MM.1S (cell line): ENCODE measurements at regions not wholly inside any gene's neighbourhood (a gene's known extent, or its start where the extent isn't known, plus 50 kb on each side); places are given as distances from the start of the nearest gene placed in this dataset.
"Not testable (repeated sequence)": the region's sequence is repeated elsewhere in the genome, so short reads cannot be mapped to it uniquely, and the experiment has no call there.

ENCODE experiments used
- DNase-seq: peaks from one replicate; pipeline ENCODE4 v3.0.0-alpha.2; 2015
- H2AFZ ChIP-seq: fragments of 300-600 bp; sonication (generic); 2 replicates; pipeline ENCODE4 v1.6.0; 2016; ENCODE audit warnings: antibody characterized with exemption, low read length
- H3F3A ChIP-seq: fragments of 300-600 bp; sonication (generic); 2 replicates; pipeline ENCODE4 v1.6.1; 2016; ENCODE audit warnings: mild to moderate bottlenecking, antibody characterized with exemption, low read length, moderate library complexity, mixed read lengths; ENCODE audit not compliant: insufficient read depth
- H3K27ac ChIP-seq: fragments of 300-600 bp; sonication (generic); 2 replicates; pipeline ENCODE4 v1.5.1; 2016; ENCODE audit warnings: mild to moderate bottlenecking, low read length
- H3K27me3 ChIP-seq: fragments of 300-600 bp; sonication (generic); replicated peaks from 2 replicates; pipeline ENCODE4 v1.6.0; 2016; ENCODE audit warnings: low read length; ENCODE audit not compliant: insufficient read depth
- H3K36me3 ChIP-seq: fragments of 300-600 bp; sonication (generic); replicated peaks from 2 replicates; pipeline ENCODE4 v1.6.1; 2016; ENCODE audit warnings: mild to moderate bottlenecking, low read length, mixed read lengths; ENCODE audit not compliant: insufficient read depth
- H3K4me1 ChIP-seq: fragments of 300-600 bp; sonication (generic); 2 replicates; pipeline ENCODE4 v1.6.1; 2016; ENCODE audit warnings: low read length, mixed read lengths
- H3K4me2 ChIP-seq: fragments of 300-600 bp; sonication (generic); 2 replicates; pipeline ENCODE4 v1.6.0; 2016; ENCODE audit warnings: low read depth, low read length
- H3K4me3 ChIP-seq: fragments of 300-600 bp; sonication (generic); 2 replicates; pipeline ENCODE4 v1.5.1; 2016; ENCODE audit warnings: low read length, mixed read lengths
- H3K79me2 ChIP-seq: fragments of 300-600 bp; sonication (generic); 2 replicates; pipeline ENCODE4 v1.6.1; 2016; ENCODE audit warnings: mixed run types, low read length, mixed read lengths
- H3K9ac ChIP-seq: fragments of 300-600 bp; sonication (generic); 2 replicates; pipeline ENCODE4 v1.6.1; 2016; ENCODE audit warnings: low read length, mixed read lengths
- H3K9me2 ChIP-seq: fragments of 300-600 bp; sonication (generic); replicated peaks from 2 replicates; pipeline ENCODE4 v1.6.1; 2016; ENCODE audit warnings: mild to moderate bottlenecking, low read length, mixed read lengths; ENCODE audit not compliant: insufficient read depth
- H3K9me3 ChIP-seq: fragments of 300-600 bp; sonication (generic); replicated peaks from 2 replicates; pipeline ENCODE4 v1.6.1; 2016; ENCODE audit warnings: mild to moderate bottlenecking, low read length, mixed read lengths; ENCODE audit not compliant: insufficient read depth
- H4K20me1 ChIP-seq: fragments of 300-600 bp; sonication (generic); 2 replicates; pipeline ENCODE4 v1.6.1; 2016; ENCODE audit warnings: mild to moderate bottlenecking, low read length, moderate library complexity, mixed read lengths; ENCODE audit not compliant: insufficient read depth
- EZH2 ChIP-seq: fragments of 300-600 bp; sonication (generic); optimal IDR thresholded peaks from 2 replicates; pipeline ENCODE3; 2017; ENCODE audit warnings: low read depth, mild to moderate bottlenecking, antibody characterized with exemption, low read length, mixed read lengths
- EZH2phosphoT487 ChIP-seq: fragments of 300-600 bp; sonication (generic); IDR thresholded peaks from 2 replicates; pipeline ENCODE4 v1.6.1; 2018; ENCODE audit warnings: antibody characterized with exemption, low read length
- TF ChIP-seq, protein P1 (sequence below): fragments of 300-600 bp; sonication (generic); IDR thresholded peaks from 2 replicates; pipeline ENCODE4 v1.5.1; 2016; ENCODE audit warnings: antibody characterized with exemption, low read length, mixed read lengths

DNA sequence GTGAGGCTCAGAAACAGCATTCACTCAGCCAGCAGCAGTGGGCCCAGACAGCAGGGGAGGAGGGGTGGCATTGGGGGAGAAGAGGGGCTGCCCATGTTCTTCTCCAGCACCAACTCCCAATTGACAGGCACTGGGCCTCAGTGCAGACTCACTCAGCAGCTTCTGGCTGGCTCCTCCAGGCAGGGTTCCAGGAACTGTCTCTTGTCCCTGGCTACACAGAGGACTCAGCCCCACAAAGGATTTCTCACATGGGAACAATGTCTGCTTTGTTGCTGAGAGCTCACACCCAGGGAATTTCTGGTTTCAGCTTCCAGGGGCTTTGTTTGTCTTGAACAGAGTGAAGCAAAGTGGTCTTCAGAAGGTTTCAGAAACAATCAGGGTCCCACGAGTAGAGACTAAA lies 1536.7 kb downstream of the TSPY10 start:
- Histone ChIP-seq H3K9me2 (no peaks in the 10 kb centered on the region), H2AFZ (no peak overlapping the region), H4K20me1 (no peaks in the 10 kb centered on the region), H3K4me3 (no peak overlapping the region), H3K36me3 (no peaks in the 10 kb centered on the region), H3F3A (no peaks in the 10 kb centered on the region), H3K27me3 (no peaks in the 10 kb centered on the region), H3K27ac (no peak overlapping the region), H3K79me2 (no peaks in the 10 kb centered on the region), H3K9me3 (no peaks in the 10 kb centered on the region), H3K4me1 (no peaks in the 10 kb centered on the region), H3K9ac (no peak overlapping the region), H3K4me2 (no peak overlapping the region)
- no peak for DNase-seq
- TF ChIP-seq EZH2 (no peak), EZH2phosphoT487 (no peak)
- TF ChIP-seq, protein P1, sequence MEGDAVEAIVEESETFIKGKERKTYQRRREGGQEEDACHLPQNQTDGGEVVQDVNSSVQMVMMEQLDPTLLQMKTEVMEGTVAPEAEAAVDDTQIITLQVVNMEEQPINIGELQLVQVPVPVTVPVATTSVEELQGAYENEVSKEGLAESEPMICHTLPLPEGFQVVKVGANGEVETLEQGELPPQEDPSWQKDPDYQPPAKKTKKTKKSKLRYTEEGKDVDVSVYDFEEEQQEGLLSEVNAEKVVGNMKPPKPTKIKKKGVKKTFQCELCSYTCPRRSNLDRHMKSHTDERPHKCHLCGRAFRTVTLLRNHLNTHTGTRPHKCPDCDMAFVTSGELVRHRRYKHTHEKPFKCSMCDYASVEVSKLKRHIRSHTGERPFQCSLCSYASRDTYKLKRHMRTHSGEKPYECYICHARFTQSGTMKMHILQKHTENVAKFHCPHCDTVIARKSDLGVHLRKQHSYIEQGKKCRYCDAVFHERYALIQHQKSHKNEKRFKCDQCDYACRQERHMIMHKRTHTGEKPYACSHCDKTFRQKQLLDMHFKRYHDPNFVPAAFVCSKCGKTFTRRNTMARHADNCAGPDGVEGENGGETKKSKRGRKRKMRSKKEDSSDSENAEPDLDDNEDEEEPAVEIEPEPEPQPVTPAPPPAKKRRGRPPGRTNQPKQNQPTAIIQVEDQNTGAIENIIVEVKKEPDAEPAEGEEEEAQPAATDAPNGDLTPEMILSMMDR = no peak

DNA sequence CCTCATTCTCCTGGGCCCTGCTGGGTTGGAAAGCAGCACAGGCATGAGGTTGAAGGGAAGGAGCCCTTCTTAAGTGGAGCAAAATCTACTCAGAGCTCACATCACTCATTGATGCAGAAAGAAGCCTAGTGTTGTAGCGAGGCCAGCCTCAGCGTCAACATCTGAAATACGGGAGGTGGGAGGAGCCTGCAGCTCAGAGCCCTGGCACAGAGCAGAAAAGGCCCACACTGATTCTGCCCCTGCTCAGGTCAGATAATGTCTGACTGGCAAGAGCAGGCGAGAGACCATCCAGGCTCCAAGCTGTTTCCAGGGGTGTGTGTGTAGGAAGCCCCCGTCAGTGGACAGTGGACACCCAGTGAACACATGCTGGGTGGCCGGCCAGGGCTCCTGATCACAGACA lies 1541.6 kb downstream of the TSPY10 start:
- TF ChIP-seq, protein P1 = no peak
- TF ChIP-seq EZH2 = no peak
- TF ChIP-seq EZH2phosphoT487 = no peak
- DNase-seq = no peak
- Histone ChIP-seq H3K9me3 (no peaks in the 10 kb centered on the region), H3K79me2 (no peaks in the 10 kb centered on the region), H3K9ac (no peak overlapping the region), H3F3A (no peaks in the 10 kb centered on the region), H3K4me2 (no peak overlapping the region), H4K20me1 (no peaks in the 10 kb centered on the region), H3K27me3 (no peaks in the 10 kb centered on the region), H3K36me3 (no peaks in the 10 kb centered on the region), H3K27ac (no peak overlapping the region), H3K4me3 (no peak overlapping the region), H3K4me1 (no peaks in the 10 kb centered on the region), H2AFZ (no peak overlapping the region), H3K9me2 (no peaks in the 10 kb centered on the region)

DNA sequence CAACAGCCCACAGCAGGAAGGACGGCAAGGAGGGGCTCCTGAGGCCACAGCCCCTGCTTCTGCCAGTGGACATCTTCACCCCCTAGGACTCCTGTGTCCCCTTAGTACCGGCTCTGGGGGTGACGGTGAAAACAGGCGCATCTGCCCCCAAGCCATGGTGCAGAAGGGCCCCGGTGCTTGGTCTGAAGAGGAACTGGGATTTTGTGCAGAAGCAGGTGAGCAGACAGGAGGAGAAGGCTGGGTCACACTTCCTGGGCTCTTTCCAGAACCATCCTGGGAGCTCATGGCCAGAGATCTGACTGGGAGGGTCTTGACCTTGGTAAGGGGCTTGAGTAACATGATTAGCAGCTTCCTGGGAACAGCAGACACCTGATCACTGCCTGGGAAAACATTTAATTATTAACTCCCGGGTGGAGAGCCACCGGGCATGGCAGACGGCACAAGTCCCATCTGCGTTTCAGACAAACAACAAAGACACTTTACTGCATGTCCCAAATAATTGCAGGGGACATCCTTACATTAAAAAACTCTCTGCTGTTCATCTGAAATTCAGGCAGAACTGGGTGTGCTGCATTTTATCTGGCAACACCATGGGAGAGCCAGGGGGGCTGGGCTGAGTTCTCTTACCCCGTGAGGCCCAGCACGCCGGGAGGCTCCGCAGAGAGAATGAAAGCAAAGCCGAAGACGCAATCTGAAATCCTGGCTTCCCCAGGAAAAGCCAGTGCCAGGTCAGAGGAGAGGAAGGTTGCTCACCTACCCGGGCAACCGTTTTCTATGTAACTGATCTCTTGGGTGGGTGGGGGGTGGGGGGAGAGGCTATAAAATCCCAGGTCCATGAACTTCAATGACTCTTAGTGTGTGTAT lies 1542.8 kb downstream of the TSPY10 start:
- H3K9me3 ChIP-seq = no peaks in the 10 kb centered on the region
- no peak overlapping the region for H3K4me3 ChIP-seq
- DNase-seq = no peak
- no peaks in the 10 kb centered on the region for H3K79me2 ChIP-seq
- H3K4me1 ChIP-seq = no peaks in the 10 kb centered on the region
- no peaks in the 10 kb centered on the region for H3F3A ChIP-seq
- H3K36me3 ChIP-seq = no peaks in the 10 kb centered on the region
- no peak overlapping the region for H3K9ac ChIP-seq
- H4K20me1 ChIP-seq = no peaks in the 10 kb centered on the region
- TF ChIP-seq EZH2 = no peak
- TF ChIP-seq EZH2phosphoT487 = no peak
- TF ChIP-seq, protein P1 = no peak
- no peak overlapping the region for H3K27ac ChIP-seq
- no peaks in the 10 kb centered on the region for H3K9me2 ChIP-seq
- H3K4me2 ChIP-seq = no peak overlapping the region
- H3K27me3 ChIP-seq = no peaks in the 10 kb centered on the region
- H2AFZ ChIP-seq = no peak overlapping the region

DNA sequence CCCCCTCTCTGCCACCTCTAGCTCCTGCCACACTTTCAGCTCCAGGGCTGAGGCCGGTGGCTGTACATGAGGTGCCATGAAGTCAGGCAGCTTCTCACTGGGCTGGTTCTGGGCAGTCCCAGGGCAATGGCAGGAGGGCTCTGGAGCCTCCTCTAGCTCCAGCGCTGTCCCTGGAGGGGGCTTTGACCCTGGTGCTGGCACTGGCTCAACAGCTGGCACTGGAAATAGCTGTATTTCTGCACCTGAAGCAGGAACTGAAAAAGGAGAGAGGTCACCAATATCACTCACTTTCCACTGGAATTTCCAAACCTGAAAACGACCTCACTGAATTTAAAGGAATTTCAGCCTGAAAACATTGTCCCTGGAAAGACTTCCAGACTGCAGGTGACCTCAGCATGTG lies 1558.1 kb downstream of the TSPY10 start:
- H3K9me3 ChIP-seq, H3K9me2 ChIP-seq, H3K27ac ChIP-seq, H3K36me3 ChIP-seq, H2AFZ ChIP-seq, H3F3A ChIP-seq, H3K27me3 ChIP-seq, DNase-seq, H4K20me1 ChIP-seq, H3K4me2 ChIP-seq, H3K4me1 ChIP-seq, H3K9ac ChIP-seq, H3K79me2 ChIP-seq, H3K4me3 ChIP-seq: not testable (repeated sequence)

DNA sequence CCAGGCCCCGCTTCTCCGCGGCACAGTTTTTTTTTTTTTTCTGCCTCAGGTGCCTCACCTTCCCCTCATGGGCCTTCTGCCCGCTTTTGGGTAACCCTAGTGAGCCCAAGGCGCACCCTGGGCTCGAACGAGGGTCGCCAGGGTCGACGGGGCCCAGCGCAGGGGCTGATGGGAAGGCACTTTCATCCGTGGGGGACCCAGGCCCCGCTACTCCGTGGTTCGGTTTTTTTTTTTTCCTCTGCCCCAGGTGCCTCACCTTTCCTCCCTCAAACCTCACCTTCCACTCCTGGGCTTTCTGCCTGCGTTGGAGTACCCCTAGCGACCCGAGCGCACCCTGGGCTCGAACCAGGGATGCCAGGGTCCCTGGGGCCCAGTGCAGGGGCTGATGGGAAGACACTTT lies 1569.8 kb downstream of the TSPY10 start:
- DNase-seq = not testable (repeated sequence)

More for the DNA sequence above, 1569.8 kb downstream of the TSPY10 start:
- not testable (repeated sequence) for H3K36me3 ChIP-seq, H3K9me3 ChIP-seq, H3K79me2 ChIP-seq, H3K27me3 ChIP-seq, H3K9ac ChIP-seq, H3K9me2 ChIP-seq, H3K4me3 ChIP-seq, H3K4me2 ChIP-seq, H3F3A ChIP-seq, H3K4me1 ChIP-seq, H3K27ac ChIP-seq, H2AFZ ChIP-seq, H4K20me1 ChIP-seq
